T-helper 1 cell (primary cell): ENCODE measurements at regions not wholly inside any gene's neighbourhood (a gene's known extent, or its start where the extent isn't known, plus 50 kb on each side); places are given as distances from the start of the nearest gene placed in this dataset.
"Not testable (repeated sequence)": the region's sequence is repeated elsewhere in the genome, so short reads cannot be mapped to it uniquely, and the experiment has no call there.

Experiments
- DNase-seq, 5 donors: peaks; one replicate each; pipeline ENCODE4 v3.0.0-alpha.2; 2012 to 2020

GRCh38 chr18:30142248-30142647 lies 900.3 kb downstream of the DSC3 start:
- no peak for DNase-seq

DNA sequence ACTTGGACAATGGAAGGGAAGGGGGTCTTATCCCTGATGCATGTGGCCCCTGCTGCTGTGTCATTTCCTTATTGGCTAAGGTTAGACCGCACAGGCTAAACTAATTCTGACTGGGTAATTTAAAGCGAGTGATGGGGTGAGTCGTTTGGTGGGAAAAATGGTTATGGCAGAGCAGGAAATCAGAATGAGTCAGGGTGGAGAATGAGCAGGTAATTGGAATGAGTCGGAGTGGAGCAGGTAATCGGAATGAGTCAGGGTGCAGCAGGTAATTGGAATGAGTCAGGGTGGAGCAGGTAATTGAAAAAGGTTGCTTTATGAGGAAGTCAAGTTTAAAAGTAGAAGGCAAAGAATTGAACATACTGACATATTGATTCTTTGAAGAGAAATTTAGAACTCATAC lies 901.0 kb downstream of the DSC3 start:
- DNase-seq, result not testable (repeated sequence)

GRCh38 chr18:30139631-30140287 lies 902.8 kb downstream of the DSC3 start:
- DNase-seq, result no peak

GRCh38 chr18:30135938-30136337 lies 906.6 kb downstream of the DSC3 start:
- no peak for DNase-seq

GRCh38 chr18:30134020-30134419 lies 908.5 kb downstream of the DSC3 start:
- no peak for DNase-seq

GRCh38 chr18:30132959-30133358 lies 909.6 kb downstream of the DSC3 start:
- DNase-seq, result no peak

DNA sequence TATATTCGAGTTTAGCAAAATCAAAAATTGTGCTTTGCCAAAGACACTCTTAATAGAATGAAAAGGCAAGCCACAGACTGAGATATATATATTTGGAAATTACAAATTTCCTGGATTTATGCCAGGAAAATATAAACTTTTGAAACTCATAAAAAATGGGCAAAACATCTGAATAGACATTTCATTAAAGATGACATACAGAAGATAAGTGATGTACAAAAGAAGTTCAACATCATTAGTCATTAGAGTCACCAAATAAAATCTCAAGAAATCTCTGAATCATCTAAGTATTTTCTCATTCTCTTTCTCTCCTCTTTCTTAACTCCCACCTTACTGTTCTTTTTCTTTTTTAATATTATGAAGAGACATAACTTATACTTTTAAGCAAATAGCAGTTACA lies 921.1 kb downstream of the DSC3 start:
- no peak for DNase-seq

- no peak for DNase-seq
Measured at GRCh38 chr18:30113454-30113853, 929.1 kb downstream of the DSC3 start.

GRCh38 chr18:30106356-30106755 lies 936.2 kb downstream of the DSC3 start:
- DNase-seq, result no peak

DNA sequence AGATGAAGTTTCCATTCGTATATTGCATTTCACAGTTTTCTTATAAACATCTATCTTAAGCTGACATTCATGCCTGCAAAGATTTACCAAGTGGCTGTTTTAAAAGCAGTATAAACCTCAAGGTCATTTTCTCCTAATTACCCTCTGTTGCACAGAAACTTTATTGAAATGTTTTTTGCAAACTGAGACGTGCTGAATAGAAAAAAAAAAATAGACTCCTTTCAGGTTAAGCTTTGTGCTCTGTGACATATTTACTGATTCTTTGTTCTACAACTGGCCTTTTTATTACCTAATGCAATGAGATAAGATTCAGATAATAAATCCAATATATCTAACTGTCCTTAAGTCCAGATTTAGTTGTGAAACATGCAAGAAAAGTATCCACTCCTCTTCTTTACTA lies 938.7 kb downstream of the DSC3 start:
- DNase-seq, result no peak

GRCh38 chr18:30096796-30097195 lies 945.7 kb downstream of the DSC3 start:
- no peak for DNase-seq

GRCh38 chr18:30094556-30094955 lies 948.0 kb downstream of the DSC3 start:
- DNase-seq, result no peak

GRCh38 chr18:30093376-30093775 lies 949.2 kb downstream of the DSC3 start:
- no peak for DNase-seq

DNA sequence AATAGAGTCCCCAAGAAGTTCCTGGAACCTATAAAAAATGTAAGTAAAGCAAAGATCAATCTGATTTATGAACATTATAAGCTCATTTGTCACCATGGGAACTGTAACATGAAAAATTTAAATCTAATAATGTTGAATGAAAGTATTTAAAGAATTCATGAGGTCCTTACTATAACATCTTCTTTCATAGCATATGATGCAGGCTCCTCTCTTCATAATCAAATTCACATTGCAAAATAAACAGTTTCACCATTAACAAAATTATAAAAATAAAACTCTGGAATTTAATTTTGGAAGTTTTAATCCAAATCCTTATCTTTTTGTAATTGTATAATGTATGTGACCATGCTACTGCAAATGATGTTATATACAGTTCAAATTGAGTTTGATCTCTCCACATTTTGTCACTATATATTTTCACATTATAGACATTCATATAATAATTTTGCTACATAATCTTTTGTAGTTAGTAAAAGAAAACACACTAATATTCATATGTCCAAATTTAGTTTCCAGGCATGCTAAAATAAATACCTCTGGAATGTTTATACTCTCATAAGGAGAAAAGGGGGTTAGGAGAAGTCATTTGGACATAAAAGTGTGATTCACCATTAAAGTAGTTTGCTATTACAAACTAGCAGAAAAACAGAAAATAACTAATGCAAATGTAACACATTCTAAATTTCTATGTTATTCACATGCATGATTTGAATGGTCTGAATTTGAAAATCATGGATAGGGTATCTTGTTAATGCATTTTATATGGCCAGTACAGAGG lies 954.1 kb downstream of the DSC3 start:
- no peak for DNase-seq

- DNase-seq, result no peak
Measured at GRCh38 chr18:30086351-30086750, 956.2 kb downstream of the DSC3 start.

DNA sequence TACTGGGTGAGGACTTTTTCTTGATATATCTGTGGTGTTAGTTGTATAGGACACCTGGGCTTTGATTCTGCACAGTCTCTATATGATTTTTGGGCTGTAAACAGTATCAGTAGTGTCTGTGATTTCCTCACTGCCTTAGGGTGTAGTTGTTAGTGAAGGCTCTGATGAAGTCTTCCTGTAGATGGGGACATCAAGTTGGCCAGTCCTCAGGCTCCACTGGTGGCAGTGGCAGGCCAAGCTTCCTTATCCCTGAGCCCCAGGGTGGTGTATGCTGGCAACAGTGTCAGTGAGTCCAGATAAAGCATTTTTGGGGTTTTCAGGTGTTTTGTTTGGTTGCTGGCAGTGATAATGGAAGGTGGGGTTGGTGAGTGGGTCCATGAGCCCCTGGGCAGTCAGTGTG lies 961.4 kb downstream of the DSC3 start:
- DNase-seq, result no peak

DNA sequence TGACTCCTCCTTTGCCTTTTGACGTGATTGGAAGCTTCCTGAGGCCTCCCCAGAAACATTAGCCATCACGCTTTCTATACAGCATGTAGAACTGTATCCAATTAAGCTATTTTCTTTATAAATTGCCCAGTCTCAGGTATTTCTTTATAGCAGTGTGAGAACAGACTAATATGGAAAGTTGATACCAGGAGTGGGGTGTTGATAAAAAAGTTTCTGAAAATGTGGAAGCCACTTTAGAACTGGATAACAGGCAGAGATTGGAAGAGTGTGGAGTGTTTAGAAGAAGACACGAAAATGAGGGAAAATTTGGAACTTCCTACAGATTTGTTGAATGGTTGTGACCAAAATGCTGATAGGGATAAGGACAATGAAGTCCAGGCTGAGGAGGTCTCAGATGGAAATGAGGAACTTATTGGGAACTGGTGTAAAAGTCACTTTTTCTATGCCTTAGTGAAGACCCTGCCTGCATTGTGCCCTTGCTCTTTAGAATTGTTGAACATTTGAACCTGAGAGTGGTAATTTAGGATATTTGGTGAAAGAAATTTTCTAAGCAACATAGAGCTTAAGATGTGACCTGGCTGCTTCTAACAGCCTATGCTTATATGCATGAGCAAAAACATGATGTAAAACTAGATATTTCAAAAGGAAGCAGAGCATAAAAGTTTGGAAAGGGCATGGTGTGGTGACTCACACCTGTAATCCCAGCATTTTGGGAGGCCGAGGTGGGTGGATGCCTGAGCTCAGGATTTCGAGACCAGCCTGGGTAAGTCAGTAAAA lies 969.7 kb downstream of the DSC3 start:
- no peak for DNase-seq

- DNase-seq, result no peak
Measured at GRCh38 chr18:30066288-30066687, 976.3 kb downstream of the DSC3 start.

GRCh38 chr18:30057398-30057797 lies 985.1 kb downstream of the DSC3 start:
- DNase-seq, result no peak

DNA sequence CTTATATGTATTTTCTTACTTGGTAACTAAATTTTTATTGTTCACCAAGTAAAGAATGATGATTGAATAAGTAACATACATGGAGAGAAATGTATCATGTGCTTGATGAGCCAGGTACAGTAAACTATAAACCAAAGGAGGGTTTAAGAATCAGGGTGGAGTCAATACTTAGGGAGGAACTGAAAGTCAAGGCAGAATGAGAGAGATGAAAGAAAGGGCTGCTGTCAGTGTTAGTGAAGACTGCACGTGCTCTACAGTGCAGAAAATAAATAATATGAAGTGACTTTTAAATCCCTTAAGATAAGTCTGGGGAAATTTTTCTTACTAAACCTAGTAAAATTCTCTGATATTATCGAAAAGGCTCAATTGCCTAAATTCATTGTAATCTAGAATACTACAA lies 986.0 kb downstream of the DSC3 start:
- no peak for DNase-seq

- DNase-seq, result no peak
Measured at GRCh38 chr18:30044496-30044895, 998.0 kb downstream of the DSC3 start.

DNA sequence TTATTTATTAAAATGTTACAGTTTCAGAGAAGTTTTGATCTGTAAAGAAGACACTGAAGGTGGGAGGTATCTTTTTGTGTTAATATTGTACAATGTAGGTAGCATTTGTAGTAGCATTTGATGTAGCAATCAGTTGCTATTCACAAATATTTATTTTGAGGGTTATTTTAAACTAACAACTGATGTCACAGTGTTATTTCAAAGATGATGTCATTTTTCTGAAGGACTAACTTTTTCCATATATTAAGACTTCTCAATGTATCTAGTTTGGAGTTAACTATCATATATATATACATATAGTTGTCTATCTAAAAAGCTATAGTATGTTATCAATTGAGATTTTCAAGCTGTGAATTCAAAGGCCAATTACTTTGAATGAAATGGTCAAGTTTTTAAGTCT lies 1003.3 kb downstream of the DSC3 start:
- DNase-seq, result no peak

GRCh38 chr18:30034818-30035217 lies 1007.7 kb downstream of the DSC3 start:
- no peak for DNase-seq

GRCh38 chr18:30016179-30016578 lies 1026.4 kb downstream of the DSC3 start:
- DNase-seq, result no peak
